Neural cell (in vitro differentiated cells): ENCODE measurements at regions not wholly inside any gene's neighbourhood (a gene's known extent, or its start where the extent isn't known, plus 50 kb on each side); places are given as distances from the start of the nearest gene placed in this dataset.

Experiments
- CTCF ChIP-seq: fragments of 450-650 bp; IDR thresholded peaks from 2 replicates; pipeline ENCODE4 v1.5.1; 2014; ENCODE audit warnings: antibody characterized with exemption, mild to moderate bottlenecking, moderate library complexity; ENCODE audit not compliant: poor library complexity, severe bottlenecking
- EZH2 ChIP-seq: fragments of 200-600, 300-800 bp; shearing (Covaris generic), sonication (generic); IDR thresholded peaks from 2 replicates; pipeline ENCODE4 v1.6.1; 2014; ENCODE audit warnings: antibody characterized with exemption, low read length, borderline replicate concordance, mild to moderate bottlenecking; ENCODE audit not compliant: insufficient read depth, poor library complexity, severe bottlenecking
- POLR2AphosphoS5 ChIP-seq: IDR thresholded peaks from 2 replicates; pipeline ENCODE4 v1.6.1; 2012
- SMC3 ChIP-seq: fragments of 450-650 bp; conservative IDR thresholded peaks from 2 replicates; pipeline ENCODE4 v1.6.1; 2014; ENCODE audit warnings: antibody characterized with exemption, mild to moderate bottlenecking, moderate library complexity; ENCODE audit not compliant: poor library complexity
- TAF1 ChIP-seq: IDR thresholded peaks from 2 replicates; pipeline ENCODE4 v1.6.1; 2012; ENCODE audit warnings: low read depth
- TF ChIP-seq, protein P1 (sequence below): IDR thresholded peaks from 2 replicates; pipeline ENCODE4 v1.6.1; 2012; ENCODE audit warnings: borderline replicate concordance

DNA sequence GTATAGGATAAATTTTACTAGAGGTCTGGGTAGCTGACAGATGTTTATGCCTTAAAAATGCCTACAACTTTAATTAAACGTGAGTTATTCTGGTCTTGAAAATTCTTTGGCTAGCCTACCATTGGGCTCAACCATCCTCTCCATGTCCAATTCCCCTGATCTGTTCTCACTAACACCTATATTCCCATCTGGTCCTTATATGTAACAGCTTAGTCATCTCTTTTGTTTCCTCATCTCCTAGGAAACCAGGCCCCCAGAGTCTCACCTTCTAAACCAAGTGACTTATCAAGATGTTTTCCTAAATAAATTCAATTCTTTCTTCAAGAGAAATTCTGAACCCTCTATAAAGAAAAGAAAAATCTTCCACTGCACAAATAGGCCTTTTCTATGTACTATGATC, 148.5 kb downstream of the TTC32 start:
- TF ChIP-seq TAF1, result no peak
- TF ChIP-seq, protein P1, sequence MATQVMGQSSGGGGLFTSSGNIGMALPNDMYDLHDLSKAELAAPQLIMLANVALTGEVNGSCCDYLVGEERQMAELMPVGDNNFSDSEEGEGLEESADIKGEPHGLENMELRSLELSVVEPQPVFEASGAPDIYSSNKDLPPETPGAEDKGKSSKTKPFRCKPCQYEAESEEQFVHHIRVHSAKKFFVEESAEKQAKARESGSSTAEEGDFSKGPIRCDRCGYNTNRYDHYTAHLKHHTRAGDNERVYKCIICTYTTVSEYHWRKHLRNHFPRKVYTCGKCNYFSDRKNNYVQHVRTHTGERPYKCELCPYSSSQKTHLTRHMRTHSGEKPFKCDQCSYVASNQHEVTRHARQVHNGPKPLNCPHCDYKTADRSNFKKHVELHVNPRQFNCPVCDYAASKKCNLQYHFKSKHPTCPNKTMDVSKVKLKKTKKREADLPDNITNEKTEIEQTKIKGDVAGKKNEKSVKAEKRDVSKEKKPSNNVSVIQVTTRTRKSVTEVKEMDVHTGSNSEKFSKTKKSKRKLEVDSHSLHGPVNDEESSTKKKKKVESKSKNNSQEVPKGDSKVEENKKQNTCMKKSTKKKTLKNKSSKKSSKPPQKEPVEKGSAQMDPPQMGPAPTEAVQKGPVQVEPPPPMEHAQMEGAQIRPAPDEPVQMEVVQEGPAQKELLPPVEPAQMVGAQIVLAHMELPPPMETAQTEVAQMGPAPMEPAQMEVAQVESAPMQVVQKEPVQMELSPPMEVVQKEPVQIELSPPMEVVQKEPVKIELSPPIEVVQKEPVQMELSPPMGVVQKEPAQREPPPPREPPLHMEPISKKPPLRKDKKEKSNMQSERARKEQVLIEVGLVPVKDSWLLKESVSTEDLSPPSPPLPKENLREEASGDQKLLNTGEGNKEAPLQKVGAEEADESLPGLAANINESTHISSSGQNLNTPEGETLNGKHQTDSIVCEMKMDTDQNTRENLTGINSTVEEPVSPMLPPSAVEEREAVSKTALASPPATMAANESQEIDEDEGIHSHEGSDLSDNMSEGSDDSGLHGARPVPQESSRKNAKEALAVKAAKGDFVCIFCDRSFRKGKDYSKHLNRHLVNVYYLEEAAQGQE, result no peak
- TF ChIP-seq CTCF, result no peak
- no peak for TF ChIP-seq POLR2AphosphoS5
- no peak for TF ChIP-seq EZH2
- no peak for TF ChIP-seq SMC3
